ENCODE measurements at regions not wholly inside any gene's neighbourhood (a gene's known extent, or its start where the extent isn't known, plus 50 kb on each side); places are given as distances from the start of the nearest gene placed in this dataset.

DNA sequence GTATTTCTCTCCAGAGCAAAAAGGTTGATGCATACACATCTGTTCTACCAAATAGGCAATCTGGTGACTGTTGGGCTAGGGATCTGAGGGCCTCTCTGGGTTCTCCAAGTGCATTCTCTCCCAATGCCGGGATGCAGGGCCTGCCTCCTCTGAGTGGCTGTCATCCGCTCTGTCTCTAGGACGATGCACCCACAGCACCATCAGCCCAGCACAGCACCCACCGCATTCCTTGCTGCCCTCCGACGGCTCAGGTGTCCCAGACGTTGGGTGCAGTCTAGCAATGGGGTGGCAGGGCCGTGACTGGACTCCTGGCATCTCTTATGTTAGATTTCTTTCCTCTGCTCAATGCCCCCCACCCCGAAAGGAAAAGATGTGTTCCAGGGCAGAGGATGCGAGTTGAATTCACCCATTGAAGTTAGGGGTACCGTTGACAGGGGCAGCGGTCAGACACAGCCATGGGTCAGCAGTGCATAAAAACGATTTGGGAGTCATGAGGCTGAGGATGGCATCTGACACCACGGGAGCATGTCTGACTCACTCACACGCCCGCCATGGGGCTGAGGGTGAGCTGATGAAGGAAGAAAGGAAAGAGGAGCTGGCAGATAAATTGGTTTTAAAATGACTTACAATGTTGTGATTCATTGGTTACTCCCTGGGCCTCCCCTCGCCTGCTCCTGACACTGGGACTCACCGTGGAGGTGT, 93.2 kb upstream of the C14orf180 start:
- no peak overlapping the region for H3K4me3 ChIP-seq (ENCODE audit: low read depth, low read length)
- TF ChIP-seq, protein P1, sequence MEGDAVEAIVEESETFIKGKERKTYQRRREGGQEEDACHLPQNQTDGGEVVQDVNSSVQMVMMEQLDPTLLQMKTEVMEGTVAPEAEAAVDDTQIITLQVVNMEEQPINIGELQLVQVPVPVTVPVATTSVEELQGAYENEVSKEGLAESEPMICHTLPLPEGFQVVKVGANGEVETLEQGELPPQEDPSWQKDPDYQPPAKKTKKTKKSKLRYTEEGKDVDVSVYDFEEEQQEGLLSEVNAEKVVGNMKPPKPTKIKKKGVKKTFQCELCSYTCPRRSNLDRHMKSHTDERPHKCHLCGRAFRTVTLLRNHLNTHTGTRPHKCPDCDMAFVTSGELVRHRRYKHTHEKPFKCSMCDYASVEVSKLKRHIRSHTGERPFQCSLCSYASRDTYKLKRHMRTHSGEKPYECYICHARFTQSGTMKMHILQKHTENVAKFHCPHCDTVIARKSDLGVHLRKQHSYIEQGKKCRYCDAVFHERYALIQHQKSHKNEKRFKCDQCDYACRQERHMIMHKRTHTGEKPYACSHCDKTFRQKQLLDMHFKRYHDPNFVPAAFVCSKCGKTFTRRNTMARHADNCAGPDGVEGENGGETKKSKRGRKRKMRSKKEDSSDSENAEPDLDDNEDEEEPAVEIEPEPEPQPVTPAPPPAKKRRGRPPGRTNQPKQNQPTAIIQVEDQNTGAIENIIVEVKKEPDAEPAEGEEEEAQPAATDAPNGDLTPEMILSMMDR (IDR thresholded peaks at IDR 0.05; ENCODE audit: borderline replicate concordance, insufficient read depth, low read depth, low read length) = no peak

DNA sequence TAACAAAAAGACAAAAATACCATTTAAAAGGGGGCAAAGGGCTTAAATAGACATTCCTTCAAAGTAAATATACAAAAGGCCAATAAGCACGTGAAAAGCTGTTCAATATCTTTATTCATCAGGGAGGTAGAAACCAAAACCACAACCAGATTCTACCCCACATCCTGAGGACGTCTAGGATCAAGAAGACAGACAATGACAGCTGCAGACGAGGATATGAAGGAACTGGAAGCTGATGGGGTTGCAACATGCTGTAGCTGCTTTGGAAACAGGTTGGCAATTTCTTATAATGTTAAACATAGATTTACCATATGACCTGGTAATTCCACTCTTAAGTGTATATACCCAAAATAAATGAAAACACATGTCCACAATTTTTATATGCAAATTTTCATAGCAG, 85.1 kb upstream of the C14orf180 start:
- TF ChIP-seq, protein P1 (IDR thresholded peaks at IDR 0.05; ENCODE audit: borderline replicate concordance, insufficient read depth, low read depth, low read length) = no peak

DNA sequence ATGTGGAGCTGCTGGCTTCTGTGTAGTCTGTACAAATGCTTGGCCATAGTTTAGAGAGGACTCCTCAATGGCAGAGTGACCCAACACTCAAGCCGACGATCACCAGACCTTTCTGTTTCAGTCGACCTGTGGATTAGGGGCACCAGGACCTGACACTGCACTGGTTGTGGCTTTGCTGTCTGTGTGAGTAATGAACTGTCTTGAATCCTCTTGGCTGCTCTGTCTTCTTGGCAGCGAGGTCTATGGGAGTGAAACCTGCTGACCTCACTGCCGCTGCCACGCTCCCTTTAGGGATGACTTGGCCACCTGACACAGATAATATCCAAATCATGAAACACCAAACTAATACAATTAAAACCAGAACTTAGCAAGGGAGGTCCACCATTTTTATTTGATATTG, 83.5 kb upstream of the C14orf180 start:
- no peak overlapping the region for H3K4me3 ChIP-seq (ENCODE audit: low read depth, low read length)
- TF ChIP-seq, protein P1 (IDR thresholded peaks at IDR 0.05; ENCODE audit: borderline replicate concordance, insufficient read depth, low read depth, low read length) = no peak

More for the DNA sequence above, 85.1 kb upstream of the C14orf180 start:
- H3K4me3 ChIP-seq (ENCODE audit: low read depth, low read length) = no peak overlapping the region

DNA sequence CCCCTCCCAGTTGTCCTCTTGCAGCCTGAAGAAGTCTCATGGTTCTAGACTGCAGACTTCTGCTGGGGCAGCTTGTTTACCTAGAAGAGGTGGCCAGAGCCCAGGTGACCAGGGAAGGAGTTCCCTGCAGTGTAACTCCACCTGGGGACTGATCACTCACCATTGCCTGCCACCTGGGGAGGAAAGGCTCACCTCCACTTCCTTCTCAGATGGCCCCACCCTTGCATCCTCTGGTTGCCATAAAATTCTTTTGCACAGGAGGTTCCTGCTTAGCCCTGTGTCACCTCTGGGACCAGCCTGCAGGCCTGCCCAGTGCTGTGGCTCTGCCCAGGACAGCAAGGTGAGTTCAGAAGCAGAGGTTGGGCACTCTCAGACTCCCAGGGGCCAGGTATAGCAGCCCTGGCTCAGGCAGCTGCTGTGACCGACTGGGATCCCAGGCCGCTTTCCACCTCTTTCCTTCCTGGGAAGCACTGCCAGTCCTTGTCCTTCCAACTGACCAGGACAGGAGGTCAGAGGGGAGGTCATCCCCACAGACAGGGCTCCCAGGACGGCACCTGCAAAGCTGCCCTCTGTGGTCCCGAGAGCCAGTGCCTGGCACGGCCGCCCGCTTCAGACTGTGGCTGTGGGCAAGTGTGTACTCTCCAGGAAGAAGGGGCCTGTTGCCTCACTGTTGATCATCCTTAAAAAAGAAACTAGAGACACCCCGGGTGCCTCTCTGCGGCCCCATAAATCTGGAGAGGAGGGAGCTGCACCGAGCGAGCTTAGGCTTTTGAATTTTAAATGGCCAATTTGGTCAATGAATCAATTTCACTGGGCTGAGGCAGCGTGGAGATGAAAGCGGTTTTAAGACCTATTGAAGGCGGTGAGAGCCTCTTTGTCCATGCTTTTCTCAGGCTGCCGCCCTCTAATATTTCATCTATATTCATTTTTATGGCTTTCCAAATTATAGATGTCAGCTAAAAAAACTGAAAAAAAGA, 79.5 kb upstream of the C14orf180 start:
- TF ChIP-seq, protein P1 (IDR thresholded peaks at IDR 0.05; ENCODE audit: borderline replicate concordance, insufficient read depth, low read depth, low read length) = no peak
- H3K4me3 ChIP-seq (ENCODE audit: low read depth, low read length) = no peak overlapping the region

DNA sequence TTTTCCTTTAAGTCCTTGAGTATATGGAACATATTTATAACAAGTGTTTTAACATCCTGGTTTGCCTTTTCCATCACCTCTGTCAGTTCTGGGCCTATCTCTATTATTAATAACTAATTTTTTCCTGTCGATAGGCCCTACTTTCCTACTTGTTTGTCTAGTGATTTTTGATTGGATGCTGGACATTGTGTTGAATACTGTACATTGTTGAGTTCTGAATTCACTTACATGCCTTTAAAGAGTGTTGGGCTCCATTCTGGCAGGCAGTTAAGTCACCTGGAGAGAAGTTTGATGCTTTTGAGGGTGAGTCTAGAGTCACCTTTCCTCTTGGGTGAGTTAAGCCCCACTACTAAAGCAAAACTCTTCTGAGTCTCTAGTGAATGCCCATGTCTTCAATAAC, 77.5 kb upstream of the C14orf180 start:
- no peak overlapping the region for H3K4me3 ChIP-seq (ENCODE audit: low read depth, low read length)

DNA sequence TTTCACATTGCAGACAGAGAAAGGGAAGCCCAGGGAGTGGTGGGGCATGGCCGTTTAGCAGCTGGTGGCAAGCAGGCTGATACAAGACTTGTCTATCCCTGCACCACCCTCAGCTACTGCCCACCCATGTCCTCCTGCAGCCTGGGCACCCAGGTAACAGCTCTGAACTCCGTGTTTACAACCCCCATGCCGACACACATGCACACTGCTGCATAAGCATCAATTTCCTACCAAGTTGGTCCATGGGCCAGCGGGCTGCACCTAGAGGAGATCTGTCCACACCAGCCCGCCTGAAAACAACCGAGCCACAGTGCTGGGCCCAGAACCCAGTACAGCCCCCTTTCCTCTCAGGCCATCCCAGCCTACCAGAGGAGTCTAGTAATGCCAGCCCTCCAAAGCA, 75.9 kb upstream of the C14orf180 start:
- TF ChIP-seq, protein P1 (IDR thresholded peaks at IDR 0.05; ENCODE audit: borderline replicate concordance, insufficient read depth, low read depth, low read length) = no peak

More for the DNA sequence above, 77.5 kb upstream of the C14orf180 start:
- TF ChIP-seq, protein P1 (IDR thresholded peaks at IDR 0.05; ENCODE audit: borderline replicate concordance, insufficient read depth, low read depth, low read length) = no peak

More for the DNA sequence above, 75.9 kb upstream of the C14orf180 start:
- no peak overlapping the region for H3K4me3 ChIP-seq (ENCODE audit: low read depth, low read length)

Data from GM12875 (cell line).